ENCODE measurements at regions not wholly inside any gene's neighbourhood (a gene's known extent, or its start where the extent isn't known, plus 50 kb on each side); places are given as distances from the start of the nearest gene placed in this dataset.

DNA sequence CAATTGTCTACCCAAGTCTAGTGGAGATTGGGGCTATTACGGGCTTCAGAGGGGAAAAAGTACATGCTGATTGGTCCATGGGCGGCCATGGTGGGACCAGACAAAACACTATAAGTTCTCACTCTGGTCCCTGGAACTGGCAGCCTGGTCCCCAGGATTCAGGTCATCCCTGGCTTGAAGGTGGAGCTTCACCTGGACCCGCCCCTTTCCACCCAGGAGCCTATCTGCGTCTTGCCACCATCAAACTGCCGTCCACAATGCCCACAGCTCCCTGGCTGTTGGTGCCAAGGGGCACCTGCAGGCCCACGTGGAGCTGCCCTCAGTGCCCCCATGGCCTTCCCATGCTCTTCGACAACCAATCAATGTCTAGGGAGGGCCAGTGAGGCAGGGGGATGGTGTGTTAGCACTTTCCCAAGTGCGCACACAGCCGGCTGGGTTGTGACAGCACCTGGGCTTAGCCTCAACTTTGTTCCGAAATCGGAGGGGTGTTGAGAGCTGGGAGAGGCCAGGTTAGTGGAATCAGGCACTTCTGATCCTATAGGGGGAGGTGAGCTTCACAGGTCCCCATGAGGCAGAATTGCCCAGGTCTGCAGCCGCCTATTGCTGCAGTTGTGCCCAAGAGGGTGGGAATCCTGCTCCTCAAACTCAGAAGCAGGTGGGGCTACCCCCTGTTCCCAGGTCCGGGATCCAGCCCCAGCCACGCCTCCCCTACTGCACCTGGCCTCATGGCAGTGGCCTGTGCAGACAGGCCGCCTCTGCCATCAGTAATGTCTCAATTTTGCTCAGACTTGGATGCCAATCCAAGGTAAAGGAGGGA is 1369.4 kb upstream of the PRMT6 start:
- ATAC-seq (peak; percentile 28), DNase-seq (ENCODE audit: low spot score) (no peak)
- intact Hi-C loops (cut with DNase I): no loop called here

DNA sequence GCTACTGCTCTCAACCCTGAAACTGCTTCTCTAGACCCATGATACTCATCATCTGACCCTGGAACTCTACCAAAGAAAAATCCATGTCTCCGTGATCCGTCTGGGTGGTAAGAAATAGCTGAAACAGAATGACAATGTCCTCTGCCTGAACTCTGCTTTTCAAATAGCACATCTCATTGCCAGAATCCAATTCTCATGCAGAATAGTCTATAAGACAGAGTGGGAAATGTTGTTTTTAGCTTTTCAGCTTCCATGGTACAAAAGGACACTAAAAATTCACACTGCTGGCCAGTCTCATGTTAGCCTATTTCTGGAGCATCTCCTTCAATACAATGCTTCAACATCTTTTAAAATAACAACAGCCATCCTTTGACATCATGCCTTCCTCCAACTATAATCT is 1355.8 kb upstream of the PRMT6 start:
- DNase-seq (ENCODE audit: low spot score) (no peak), ATAC-seq (no peak)
- intact Hi-C loops (cut with DNase I): no loop called here

DNA sequence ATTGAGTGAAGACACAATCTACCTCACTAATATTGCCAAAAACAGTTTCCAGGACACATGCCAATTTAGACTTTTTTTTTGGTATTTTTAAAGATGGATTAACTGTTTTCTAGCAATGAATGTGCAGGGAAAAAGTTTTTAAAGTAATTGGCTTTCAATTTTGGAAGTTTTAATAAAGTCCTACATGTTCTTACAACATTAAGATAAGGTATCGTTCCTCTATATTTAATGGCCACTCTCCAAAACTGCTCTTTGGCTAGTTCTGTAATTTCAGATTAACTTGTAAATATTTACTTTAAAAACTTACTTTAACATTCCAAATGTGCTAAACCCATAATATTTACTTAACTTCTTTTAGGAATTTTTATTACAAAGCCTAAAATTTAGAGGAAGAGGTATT is 1332.2 kb upstream of the PRMT6 start:
- intact Hi-C loops (cut with DNase I): no loop called here
- ATAC-seq: no peak

DNA sequence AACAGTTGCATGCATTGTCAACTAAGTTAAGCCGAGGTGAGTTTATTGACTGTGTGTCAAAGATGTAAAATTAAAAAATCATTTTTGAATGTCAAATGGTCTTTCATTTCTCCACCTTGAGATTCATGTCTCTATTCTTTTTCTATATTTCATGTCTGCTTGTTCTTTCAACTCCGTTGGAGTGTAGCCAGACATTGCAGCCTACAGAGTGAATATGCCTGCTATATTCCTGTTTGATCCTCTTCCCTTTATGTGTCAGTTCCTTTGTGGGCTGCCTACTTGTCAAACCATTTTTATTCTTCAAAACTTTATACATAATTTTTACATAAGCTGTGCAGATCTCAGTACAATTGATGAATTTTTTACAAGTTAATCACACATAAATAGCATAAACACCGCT is 1325.8 kb upstream of the PRMT6 start:
- ATAC-seq: no peak
- DNase-seq (ENCODE audit: low spot score): no peak
- intact Hi-C loops (cut with DNase I): no loop called here

More for the DNA sequence above, 1332.2 kb upstream of the PRMT6 start:
- DNase-seq (ENCODE audit: low spot score): no peak

DNA sequence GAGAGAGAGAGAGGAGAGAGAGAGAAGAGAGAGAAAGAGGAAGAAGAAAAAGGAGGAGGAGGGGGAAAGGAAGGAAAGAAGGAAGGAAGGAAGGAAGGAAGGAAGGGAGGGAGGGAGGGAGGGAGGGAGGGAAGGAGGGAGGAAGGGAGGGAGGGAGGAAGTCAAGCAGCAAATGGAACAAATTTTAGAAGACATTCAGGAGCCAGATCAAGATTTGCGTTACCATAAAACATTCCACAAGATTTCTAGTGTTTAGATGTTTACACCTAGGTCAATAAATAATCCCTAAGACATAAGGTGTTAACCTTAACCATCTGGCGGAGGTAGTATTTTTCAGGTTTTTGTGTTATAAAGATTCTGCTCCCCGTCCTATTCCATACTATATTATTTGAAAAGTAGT is 1320.1 kb upstream of the PRMT6 start:
- no peak for ATAC-seq
- intact Hi-C loops (cut with DNase I): no loop called here
- DNase-seq (ENCODE audit: low spot score): no peak

DNA sequence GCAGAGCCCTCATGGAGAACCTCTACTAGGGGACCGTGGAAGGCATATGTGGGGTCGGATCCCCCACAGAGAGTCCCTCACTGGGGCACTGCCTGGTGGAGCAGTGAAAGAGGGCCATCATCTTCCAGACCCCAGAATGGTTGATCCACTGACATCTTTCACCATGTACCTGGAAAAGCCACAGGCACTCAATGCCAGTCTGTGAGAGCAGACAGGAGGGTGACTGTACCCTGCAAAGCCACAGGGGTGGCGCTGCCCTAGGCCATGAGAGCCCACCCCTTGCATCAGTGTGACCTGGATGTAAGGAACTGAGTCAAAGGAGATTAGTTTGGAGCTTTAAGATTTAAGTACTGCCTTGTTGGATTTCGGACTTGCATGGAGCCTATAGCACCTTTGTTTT is 1276.7 kb upstream of the PRMT6 start:
- DNase-seq (ENCODE audit: low spot score) (no peak), ATAC-seq (no peak)
- intact Hi-C loops (cut with DNase I): no loop called here

DNA sequence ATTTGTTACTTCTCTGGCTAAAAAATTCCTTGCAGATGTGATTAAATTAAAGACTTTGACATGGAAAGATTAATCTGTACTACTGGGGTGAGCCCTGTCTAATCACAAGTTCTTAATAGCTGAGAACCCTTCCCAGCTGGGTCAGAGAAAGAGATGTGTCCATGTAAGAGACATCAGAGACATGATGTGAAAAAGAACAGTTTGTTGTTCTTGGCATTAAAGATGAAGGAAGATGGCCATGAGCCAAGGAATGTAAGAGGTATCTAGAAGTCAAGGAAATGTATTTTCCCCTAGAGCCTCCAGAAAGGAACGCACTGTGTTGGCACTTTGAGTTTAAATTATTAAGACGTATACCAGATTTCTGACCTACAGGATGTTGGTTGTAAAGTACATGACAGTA is 1271.5 kb upstream of the PRMT6 start:
- intact Hi-C loops (cut with DNase I): no loop called here
- DNase-seq (ENCODE audit: low spot score) (no peak), ATAC-seq (no peak)

DNA sequence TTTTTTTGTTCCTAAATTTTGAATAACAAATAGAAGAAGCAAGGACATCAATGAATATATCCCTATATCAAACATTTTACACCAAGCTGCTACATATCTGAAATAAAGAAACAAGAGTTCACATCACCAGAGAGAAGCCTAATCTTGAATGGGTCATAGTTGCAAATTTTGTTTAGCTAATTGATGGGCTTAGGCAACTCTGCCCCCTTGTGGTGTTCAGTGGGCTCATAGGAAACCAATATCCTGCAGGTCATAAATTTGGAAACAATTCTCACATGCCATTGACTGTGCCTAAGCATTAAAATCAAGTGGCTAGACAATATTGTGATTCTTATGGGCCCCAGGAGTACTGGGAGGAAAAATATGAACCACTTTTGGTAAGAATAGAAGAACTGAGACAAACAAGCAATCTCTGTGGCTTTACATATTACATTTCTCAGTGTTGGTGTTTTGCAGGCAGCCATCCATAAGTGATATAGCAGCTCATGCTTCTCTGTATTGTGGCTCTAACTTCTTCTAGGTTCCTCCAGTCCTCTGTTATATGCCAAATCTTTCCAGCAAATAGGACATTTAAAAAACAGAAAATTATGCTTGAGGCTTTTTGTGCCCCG is 1262.8 kb upstream of the PRMT6 start:
- DNase-seq (ENCODE audit: low spot score): no peak
- ATAC-seq: no peak
- intact Hi-C loops (cut with DNase I): no loop called here

DNA sequence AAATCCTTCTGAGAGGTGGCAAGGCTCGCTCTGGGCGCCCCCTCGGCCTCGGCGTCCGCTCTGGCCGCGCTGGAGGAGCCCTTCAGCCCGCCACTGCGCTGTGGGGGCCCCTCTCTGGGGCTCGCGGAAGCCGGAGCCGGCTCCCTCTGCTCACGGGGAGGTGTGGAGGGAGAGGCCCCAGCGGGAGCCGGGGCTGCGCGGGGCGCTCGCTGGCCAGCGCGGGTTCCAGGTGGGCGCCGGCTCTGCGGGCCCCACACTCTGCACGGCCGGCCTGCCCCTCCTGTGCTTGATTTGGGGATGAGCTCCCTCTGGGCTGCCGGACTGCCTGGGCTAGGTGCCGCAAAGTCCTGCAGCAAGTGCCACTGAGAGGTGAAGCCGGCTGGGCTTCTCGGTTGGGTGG is 1260.7 kb upstream of the PRMT6 start:
- DNase-seq (ENCODE audit: low spot score): no peak
- intact Hi-C loops (cut with DNase I): no loop called here
- ATAC-seq: no peak

DNA sequence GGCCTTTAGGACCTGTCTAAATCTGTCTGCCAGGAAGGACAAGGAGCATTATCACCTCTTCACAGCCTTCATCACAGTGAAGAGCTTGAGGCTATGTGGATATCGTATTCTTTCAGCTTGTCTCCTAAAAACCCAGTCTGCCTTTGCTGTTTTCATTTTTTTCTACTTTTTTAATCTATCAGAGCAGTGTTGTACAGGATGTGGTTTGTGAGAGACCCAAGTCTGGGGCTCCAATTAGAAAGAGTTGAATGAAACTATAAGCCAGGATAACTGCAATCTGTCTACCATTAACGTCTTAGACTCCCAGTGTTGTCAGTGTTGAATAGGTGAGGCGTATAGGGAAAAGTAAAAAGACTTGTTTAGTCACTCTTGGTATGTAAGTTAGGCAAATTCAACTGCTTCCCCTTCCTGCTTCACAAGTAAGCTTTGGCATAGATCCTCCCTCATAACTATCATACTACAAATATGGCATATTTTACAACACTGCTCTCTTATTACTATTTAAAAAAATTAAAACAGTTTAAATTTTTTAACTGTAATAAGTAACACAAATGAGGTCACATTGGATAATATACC is 1225.8 kb upstream of the PRMT6 start:
- DNase-seq (ENCODE audit: low spot score): no peak
- intact Hi-C loops (cut with DNase I): no loop called here

DNA sequence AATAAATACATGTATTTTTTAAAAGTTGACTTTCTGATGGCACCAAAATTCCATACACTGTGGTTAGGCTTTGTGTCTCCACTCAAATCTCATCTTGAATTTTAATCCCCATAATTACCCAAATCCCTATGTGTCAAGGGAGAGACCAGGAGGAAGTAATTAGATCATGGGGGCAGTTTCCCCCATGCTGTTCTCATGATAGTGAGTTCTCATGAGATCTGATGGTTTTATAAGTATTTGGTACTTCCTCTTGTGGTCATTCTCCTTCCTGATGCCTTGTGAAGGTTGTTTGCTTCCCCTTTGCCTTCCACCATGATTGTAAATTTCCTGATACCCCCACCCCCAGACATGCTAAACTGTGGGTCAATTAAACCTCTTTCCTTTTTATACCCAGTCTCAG is 1218.4 kb upstream of the PRMT6 start:
- intact Hi-C loops (cut with DNase I): no loop called here
- ATAC-seq (no peak), DNase-seq (ENCODE audit: low spot score) (no peak)

More for the DNA sequence above, 1225.8 kb upstream of the PRMT6 start:
- no peak for ATAC-seq

DNA sequence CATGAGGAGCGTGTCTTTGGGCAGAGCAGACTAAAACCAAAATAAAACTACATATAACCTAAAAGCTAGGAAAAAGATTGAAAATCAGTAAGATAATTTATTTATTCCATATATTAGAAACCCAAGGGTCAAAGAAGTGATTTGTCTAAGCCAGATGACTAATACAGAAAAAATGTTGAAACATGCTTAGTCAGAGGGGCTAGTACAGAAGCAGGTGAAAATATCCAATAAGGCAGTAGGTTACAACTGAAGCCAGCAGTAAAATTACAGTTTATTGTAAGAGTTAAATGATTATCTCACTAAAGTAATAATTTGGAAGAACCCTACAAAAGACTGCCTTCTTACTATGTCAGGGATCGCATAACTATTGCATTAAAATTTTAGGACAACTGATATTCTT is 1190.9 kb upstream of the PRMT6 start:
- DNase-seq (ENCODE audit: low spot score) (no peak), ATAC-seq (no peak)
- intact Hi-C loops (cut with DNase I): loop anchor here (5.0 kb wide), 1 partner anchor 1952 kb away; no protein-coding TSS in a partner anchor

DNA sequence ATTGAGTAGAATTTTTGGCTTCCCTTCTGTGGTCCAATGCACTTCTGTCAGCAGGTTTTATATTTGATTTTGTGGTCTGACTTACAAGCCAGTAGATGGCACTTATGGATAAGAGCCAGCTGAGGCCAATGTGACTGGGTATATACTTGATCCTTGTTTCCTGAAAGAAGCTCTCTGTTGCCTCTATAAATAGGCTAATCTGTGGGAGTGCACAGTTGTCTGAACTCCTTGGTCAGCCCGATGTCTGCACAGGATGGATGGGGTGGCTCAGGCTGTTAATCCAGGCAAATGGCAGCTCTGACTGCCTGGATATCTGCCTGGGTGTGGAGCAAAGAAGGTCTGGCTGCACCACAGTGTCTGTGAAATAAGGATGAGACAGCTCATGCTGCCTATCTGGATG is 1183.7 kb upstream of the PRMT6 start:
- DNase-seq (ENCODE audit: low spot score): no peak
- ATAC-seq: no peak
- intact Hi-C loops (cut with DNase I): no loop called here

DNA sequence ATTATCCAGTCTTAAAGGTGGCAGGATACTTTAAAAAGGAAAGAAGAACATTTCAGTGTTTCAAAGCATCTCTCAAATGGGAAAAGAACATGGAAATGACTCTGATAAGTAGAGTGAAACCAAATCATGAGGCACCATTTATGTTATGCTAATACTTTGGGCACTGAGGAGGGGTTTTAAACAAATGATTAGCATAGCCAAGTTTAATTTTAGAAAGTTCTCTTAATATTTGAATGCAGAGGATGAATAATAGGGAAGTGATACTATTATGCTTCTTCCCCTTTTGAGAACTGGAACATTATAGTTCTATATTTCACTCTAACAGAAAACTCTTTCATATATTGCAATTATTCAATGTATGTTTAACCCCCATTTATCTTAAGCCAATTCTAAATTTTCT is 1181.9 kb upstream of the PRMT6 start:
- ATAC-seq (no peak), DNase-seq (ENCODE audit: low spot score) (no peak)
- intact Hi-C loops (cut with DNase I): no loop called here

DNA sequence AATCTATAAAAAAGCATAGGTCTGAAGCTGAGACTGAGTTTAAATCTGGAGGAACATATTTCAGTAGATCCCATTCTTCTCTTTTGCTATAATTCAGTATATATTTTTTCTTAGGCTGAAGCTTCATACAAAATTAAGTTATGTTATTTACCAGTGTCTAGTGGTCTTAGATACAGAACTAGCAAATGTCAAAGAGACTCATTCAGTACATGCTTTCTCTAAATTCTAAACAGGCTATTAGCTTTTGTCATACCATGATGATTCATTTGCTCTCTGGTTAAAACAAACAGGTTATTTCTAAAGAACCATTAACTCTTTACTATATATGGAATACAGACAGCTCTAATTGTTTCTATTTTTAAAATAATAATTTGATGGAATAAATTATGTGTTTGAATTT is 1170.2 kb upstream of the PRMT6 start:
- DNase-seq (ENCODE audit: low spot score) (no peak), ATAC-seq (no peak)
- intact Hi-C loops (cut with DNase I): no loop called here

DNA sequence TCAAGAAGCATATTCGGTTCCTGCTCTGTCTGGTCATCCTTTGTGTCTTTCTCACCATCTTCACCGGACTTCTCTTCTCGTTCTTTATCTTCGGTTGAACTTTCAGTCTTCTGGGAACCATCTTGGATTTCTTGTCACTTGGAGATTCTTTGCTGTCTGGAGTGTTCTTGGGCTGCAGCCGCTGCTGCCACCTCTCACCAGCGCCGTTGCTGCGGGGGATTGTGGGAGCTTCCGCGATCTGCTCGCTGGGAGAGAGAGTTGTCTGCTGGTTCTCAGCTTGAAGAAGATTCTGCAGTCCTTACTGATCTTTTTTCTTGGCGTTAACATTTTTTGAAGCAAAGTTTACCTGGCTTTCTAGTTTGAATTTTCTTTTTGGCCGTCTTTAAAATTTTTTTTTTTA is 1165.2 kb upstream of the PRMT6 start:
- DNase-seq (ENCODE audit: low spot score): no peak
- intact Hi-C loops (cut with DNase I): no loop called here
- no peak for ATAC-seq

DNA sequence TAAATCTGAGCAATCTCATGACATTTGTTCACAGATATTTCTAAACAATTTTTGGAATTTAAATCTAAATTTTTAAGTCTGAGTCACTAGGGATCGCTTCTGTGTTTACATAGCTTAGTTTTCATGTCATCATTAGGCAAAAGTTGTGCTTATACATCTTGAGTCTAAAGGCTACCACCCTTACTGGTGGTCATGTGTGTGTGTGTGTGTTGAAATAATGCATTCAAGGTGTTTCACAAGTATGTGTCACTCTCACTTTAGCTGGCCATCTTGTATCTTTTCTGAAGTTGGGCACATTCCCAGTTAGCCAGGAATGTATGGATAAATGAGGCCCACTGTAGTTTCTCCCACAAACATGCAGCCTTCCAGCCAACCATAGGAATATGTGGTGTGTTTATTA is 1162.5 kb upstream of the PRMT6 start:
- ATAC-seq (no peak), DNase-seq (ENCODE audit: low spot score) (no peak)
- intact Hi-C loops (cut with DNase I): no loop called here

DNA sequence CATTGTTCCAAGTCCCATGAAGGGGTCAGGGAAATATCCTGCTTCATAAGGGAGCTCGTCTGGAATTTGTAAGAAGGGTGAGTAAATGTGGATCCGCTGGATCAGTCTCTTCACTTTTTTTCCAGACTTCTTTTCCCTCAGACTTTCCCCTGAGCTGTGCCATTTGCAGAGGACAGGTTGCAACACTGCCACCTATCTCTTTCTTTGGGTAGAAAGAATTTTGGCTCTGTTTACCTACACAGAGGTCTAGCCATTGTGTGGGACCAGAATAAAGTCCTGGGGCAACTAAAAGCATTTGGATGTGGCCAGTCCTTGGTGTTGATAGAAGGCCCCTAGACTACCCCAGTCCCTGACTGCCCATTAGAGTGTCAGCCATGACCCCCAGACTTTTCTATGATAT is 1146.7 kb upstream of the PRMT6 start:
- no peak for ATAC-seq
- intact Hi-C loops (cut with DNase I): no loop called here

DNA sequence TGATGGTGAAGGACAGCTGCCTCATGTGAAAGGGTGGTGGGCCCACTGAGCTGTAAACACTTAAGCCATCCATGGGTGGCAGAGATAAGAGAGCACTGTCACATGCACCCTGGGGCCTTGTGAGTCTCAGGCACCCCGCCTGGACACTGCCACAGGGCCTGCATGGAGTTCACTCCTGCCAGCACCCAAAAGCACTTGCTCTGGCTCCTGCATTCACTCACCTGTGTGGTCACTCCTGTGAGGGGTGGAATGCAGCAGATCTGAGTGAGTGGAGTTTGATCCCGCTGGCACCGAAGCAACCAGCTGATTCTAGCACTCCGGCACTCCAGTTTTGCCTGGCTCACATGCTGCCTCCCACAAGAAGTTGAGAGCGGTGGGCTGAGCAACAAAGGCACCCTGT is 1142.1 kb upstream of the PRMT6 start:
- DNase-seq (ENCODE audit: low spot score): no peak
- ATAC-seq: peak; percentile 20
- intact Hi-C loops (cut with DNase I): no loop called here

More for the DNA sequence above, 1146.7 kb upstream of the PRMT6 start:
- no peak for DNase-seq (ENCODE audit: low spot score)

DNA sequence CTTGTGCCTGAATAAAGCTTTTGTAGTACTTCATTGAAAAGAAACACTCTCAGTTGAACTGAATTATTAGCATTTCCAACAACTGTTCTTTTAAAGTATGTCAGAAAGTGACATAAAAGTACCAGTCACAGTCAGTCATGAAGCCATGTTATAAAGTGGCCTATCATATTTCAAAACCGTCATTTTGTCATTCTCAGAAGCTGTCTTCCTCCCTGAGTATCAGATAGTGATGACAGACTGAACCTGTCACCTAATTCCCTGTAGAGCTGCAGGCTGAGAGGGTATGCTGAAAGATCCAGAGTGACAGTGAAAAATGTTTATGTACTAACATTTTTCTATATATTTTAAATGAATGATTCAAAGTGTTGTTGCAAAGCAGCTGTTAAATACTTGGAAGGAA is 1121.7 kb upstream of the PRMT6 start:
- intact Hi-C loops (cut with DNase I): no loop called here
- DNase-seq (ENCODE audit: low spot score) (no peak), ATAC-seq (no peak)

DNA sequence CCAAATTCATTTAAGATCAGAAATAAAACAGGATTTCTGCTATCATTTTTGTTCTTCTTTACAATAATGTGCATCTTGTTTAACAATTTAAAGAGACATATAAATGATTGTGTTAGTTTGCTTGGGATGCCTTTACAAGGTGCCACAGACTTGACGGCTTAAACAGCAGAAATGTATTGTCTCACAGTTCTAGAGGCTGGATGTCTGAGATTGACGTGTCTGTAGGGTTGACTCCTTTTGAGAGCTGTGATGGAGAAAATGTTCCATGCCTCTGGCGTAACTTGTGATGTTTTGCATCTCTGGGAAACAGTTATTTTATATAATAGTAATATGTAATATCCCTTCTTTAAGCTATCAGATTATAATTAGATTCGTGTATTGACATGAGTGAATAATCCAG is 1091.6 kb upstream of the PRMT6 start:
- no peak for ATAC-seq
- DNase-seq (ENCODE audit: low spot score): no peak
- intact Hi-C loops (cut with DNase I): no loop called here
